Hepatocyte (in vitro differentiated cells): ENCODE measurements at regions not wholly inside any gene's neighbourhood (a gene's known extent, or its start where the extent isn't known, plus 50 kb on each side); places are given as distances from the start of the nearest gene placed in this dataset.

Experiments
- DNase-seq: peaks from one replicate; pipeline ENCODE4 v3.0.0-alpha.2; 2016; ENCODE audit warnings: low spot score
- H2AFZ ChIP-seq: fragments of 200-600 bp; sonication (generic); 2 replicates; pipeline ENCODE4 v1.6.0; 2016; ENCODE audit warnings: antibody characterized with exemption, mild to moderate bottlenecking
- H3K27ac ChIP-seq: fragments of 200-600 bp; sonication (generic); 2 replicates; pipeline ENCODE4 v1.5.1; 2016; ENCODE audit warnings: mild to moderate bottlenecking
- H3K27me3 ChIP-seq: fragments of 200-600 bp; sonication (generic); 2 replicates; pipeline ENCODE4 v1.6.1; 2016
- H3K36me3 ChIP-seq: fragments of 200-600 bp; sonication (generic); replicated peaks from 2 replicates; pipeline ENCODE4 v1.5.1; 2016; ENCODE audit warnings: low read depth; ENCODE audit not compliant: insufficient read depth
- H3K4me1 ChIP-seq: fragments of 200-600 bp; sonication (generic); 2 replicates; pipeline ENCODE4 v1.5.1; 2016; ENCODE audit warnings: mild to moderate bottlenecking, moderate library complexity; ENCODE audit not compliant: insufficient read depth
- H3K4me2 ChIP-seq: fragments of 200-600 bp; sonication (generic); 2 replicates; pipeline ENCODE4 v1.6.0; 2016
- H3K4me3 ChIP-seq: fragments of 200-600 bp; sonication (generic); 2 replicates; pipeline ENCODE4 v1.5.1; 2016; ENCODE audit warnings: mild to moderate bottlenecking
- H3K79me2 ChIP-seq: fragments of 200-600 bp; sonication (generic); 2 replicates; pipeline ENCODE4 v1.6.0; 2017; ENCODE audit warnings: mild to moderate bottlenecking
- H3K9me2 ChIP-seq: fragments of 200-600 bp; sonication (generic); replicated peaks from 2 replicates; pipeline ENCODE4 v1.6.0; 2017; ENCODE audit warnings: mild to moderate bottlenecking; ENCODE audit not compliant: insufficient read depth
- H3K9me3 ChIP-seq: fragments of 200-600 bp; sonication (generic); 2 replicates; pipeline ENCODE4 v1.5.1; 2016; ENCODE audit warnings: low read depth, mild to moderate bottlenecking
- H4K20me1 ChIP-seq: fragments of 200-600 bp; sonication (generic); 2 replicates; pipeline ENCODE4 v1.6.0; 2016; ENCODE audit warnings: mild to moderate bottlenecking; ENCODE audit not compliant: insufficient read depth, poor library complexity, severe bottlenecking
- EZH2 ChIP-seq: fragments of 200-600 bp; sonication (generic); IDR thresholded peaks from 2 replicates; pipeline ENCODE4 v1.6.1; 2016; ENCODE audit warnings: antibody characterized with exemption, mild to moderate bottlenecking, borderline replicate concordance
- EZH2phosphoT487 ChIP-seq: fragments of 200-600 bp; sonication (generic); IDR thresholded peaks from one replicate; pipeline ENCODE4 v1.6.1; 2018; ENCODE audit warnings: antibody characterized with exemption, mild to moderate bottlenecking, low read depth, moderate library complexity; ENCODE audit not compliant: unreplicated experiment, severe bottlenecking
- WGBS: methylation state at CpG from one replicate; pipeline ENCODE4 v1.1.6; 2016; ENCODE audit warnings: low lambda C conversion rate; ENCODE audit errors: missing lambda C conversion rate; 5-methylcytosine and 5-hydroxymethylcytosine counted together
- TF ChIP-seq, protein P1 (sequence below): fragments of 200-600 bp; sonication (generic); IDR thresholded peaks from 2 replicates; pipeline ENCODE4 v1.5.1; 2016; ENCODE audit warnings: antibody characterized with exemption, mild to moderate bottlenecking; ENCODE audit not compliant: poor library complexity

DNA sequence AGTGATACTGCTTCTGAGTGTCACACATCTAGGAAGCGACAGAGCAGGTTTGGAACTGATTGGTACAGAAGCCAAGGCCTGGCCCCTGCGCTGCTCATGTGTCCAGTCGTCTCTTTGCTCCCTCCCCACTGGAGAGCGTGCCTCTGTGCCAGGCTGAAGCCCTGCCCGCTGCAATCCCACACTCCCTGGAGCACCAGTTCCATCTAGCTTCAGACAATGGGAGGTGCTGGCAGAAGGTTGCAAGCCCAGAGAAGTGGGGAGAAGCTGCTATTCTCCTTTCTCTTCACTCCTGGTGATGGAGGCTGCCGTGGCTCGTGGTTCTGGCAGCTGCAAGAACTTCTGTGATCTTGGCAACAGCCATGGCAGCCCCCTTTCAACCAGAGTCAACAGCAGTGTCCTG lies 250.9 kb downstream of the MATN1 start:
- no peak overlapping the region for H3K4me2 ChIP-seq
- no peaks in the 10 kb centered on the region for H3K27me3 ChIP-seq
- no peaks in the 10 kb centered on the region for H4K20me1 ChIP-seq
- no peaks in the 10 kb centered on the region for H3K4me1 ChIP-seq
- H2AFZ ChIP-seq = no peak overlapping the region
- H3K9me3 ChIP-seq = no peaks in the 10 kb centered on the region
- H3K79me2 ChIP-seq = no peaks in the 10 kb centered on the region
- no peak for TF ChIP-seq EZH2phosphoT487
- no peak for TF ChIP-seq EZH2
- TF ChIP-seq, protein P1, sequence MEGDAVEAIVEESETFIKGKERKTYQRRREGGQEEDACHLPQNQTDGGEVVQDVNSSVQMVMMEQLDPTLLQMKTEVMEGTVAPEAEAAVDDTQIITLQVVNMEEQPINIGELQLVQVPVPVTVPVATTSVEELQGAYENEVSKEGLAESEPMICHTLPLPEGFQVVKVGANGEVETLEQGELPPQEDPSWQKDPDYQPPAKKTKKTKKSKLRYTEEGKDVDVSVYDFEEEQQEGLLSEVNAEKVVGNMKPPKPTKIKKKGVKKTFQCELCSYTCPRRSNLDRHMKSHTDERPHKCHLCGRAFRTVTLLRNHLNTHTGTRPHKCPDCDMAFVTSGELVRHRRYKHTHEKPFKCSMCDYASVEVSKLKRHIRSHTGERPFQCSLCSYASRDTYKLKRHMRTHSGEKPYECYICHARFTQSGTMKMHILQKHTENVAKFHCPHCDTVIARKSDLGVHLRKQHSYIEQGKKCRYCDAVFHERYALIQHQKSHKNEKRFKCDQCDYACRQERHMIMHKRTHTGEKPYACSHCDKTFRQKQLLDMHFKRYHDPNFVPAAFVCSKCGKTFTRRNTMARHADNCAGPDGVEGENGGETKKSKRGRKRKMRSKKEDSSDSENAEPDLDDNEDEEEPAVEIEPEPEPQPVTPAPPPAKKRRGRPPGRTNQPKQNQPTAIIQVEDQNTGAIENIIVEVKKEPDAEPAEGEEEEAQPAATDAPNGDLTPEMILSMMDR = no peak
- H3K9me2 ChIP-seq = no peaks in the 10 kb centered on the region
- DNase-seq = no peak
- WGBS = 81% methylated on average over 7 of the region's 7 CpGs
- H3K36me3 ChIP-seq = no peaks in the 10 kb centered on the region
- H3K4me3 ChIP-seq = no peak overlapping the region
- no peak overlapping the region for H3K27ac ChIP-seq

DNA sequence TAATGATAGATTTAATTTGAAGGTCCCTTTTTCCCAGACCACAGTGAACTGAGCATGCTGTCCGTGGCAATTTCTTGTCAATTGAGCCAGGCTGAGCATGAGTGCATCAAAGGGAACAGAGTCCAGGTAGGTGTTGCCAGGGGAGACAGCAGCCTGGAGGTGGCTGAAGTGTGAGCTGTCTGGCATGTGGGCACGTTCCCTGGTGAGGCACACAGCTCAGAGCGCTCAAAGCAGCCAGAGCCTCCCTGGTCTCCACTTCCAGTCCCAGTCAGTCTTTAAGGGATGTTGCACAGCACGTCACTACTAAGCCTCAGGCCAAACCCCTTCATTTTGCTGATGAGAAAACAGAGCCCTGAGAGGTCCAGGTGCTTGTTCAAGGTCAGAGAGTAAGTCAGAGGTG lies 251.4 kb downstream of the MATN1 start:
- Histone ChIP-seq H3K27me3 (no peaks in the 10 kb centered on the region), H3K79me2 (no peaks in the 10 kb centered on the region), H3K4me2 (no peak overlapping the region), H3K9me3 (no peaks in the 10 kb centered on the region), H3K36me3 (no peaks in the 10 kb centered on the region), H3K4me1 (no peaks in the 10 kb centered on the region), H3K9me2 (no peaks in the 10 kb centered on the region), H3K4me3 (no peak overlapping the region), H3K27ac (no peak overlapping the region), H4K20me1 (no peaks in the 10 kb centered on the region), H2AFZ (no peak overlapping the region)
- TF ChIP-seq, protein P1 = no peak
- TF ChIP-seq EZH2phosphoT487 (no peak), EZH2 (no peak)
- DNase-seq = no peak
- 81% methylated on average over 4 of the region's 4 CpGs for WGBS

DNA sequence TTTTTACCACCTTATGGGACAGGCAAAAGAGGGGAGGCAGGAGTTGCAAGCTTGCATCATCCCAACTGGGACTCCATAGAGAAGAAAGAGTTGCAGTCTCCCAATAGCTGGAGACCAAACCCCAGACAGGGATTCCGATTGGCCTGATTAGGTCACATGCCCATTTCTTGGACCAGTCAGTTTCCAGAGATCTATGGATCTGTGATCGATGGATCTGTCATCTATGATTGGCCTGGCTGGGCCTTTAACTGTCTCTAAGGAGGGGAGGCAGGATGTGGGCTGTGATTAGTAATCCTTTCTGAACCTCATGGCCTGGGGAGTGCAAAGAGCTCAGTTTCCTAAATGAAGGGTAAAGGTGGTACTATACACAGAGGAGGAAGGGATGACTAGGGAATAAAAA lies 252.1 kb downstream of the MATN1 start:
- no peaks in the 10 kb centered on the region for H3K9me2 ChIP-seq
- H3K27ac ChIP-seq = no peak overlapping the region
- no peaks in the 10 kb centered on the region for H4K20me1 ChIP-seq
- TF ChIP-seq EZH2 (no peak), EZH2phosphoT487 (no peak)
- TF ChIP-seq, protein P1 = no peak
- 92% methylated on average over 2 of the region's 2 CpGs for WGBS
- H3K4me2 ChIP-seq = no peak overlapping the region
- H2AFZ ChIP-seq = no peak overlapping the region
- no peaks in the 10 kb centered on the region for H3K9me3 ChIP-seq
- H3K4me3 ChIP-seq = no peak overlapping the region
- no peaks in the 10 kb centered on the region for H3K79me2 ChIP-seq
- DNase-seq = no peak
- H3K27me3 ChIP-seq = no peaks in the 10 kb centered on the region
- H3K4me1 ChIP-seq = no peaks in the 10 kb centered on the region
- H3K36me3 ChIP-seq = no peaks in the 10 kb centered on the region

DNA sequence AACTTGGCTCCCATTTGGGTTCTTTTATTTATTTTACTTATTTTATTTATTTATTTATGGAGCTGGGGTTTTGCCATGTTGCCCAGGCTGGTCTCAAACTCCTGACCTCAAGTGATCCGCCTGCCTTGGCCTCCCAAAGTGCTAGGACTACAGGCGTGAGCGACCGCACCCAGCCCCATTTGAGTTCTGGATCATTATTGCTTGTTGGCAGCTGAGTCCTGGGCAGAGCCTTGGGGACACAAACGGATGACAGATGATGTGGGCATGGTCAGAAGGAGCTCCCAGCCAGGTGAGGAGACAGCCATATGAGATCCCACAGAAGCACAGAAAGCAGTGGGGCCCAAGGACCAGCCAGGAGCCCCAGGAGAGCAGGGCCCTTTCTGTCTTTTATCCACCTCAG lies 254.0 kb downstream of the MATN1 start:
- no peaks in the 10 kb centered on the region for H3K4me1 ChIP-seq
- DNase-seq = no peak
- H3K9me3 ChIP-seq = no peaks in the 10 kb centered on the region
- no peaks in the 10 kb centered on the region for H4K20me1 ChIP-seq
- H3K36me3 ChIP-seq = no peaks in the 10 kb centered on the region
- H3K4me3 ChIP-seq = no peak overlapping the region
- no peak overlapping the region for H2AFZ ChIP-seq
- TF ChIP-seq EZH2 (no peak), EZH2phosphoT487 (no peak)
- TF ChIP-seq, protein P1 = no peak
- H3K27ac ChIP-seq = no peak overlapping the region
- no peaks in the 10 kb centered on the region for H3K27me3 ChIP-seq
- H3K9me2 ChIP-seq = no peaks in the 10 kb centered on the region
- H3K79me2 ChIP-seq = no peaks in the 10 kb centered on the region
- H3K4me2 ChIP-seq = no peak overlapping the region
- 87% methylated on average over 5 of the region's 5 CpGs for WGBS
